A549 (cell line): ENCODE measurements at regions not wholly inside any gene's neighbourhood (a gene's known extent, or its start where the extent isn't known, plus 50 kb on each side); places are given as distances from the start of the nearest gene placed in this dataset.
A peak's percentile ranks its signal among the peaks of the same experiment; 100 is the strongest.

Source experiments
- ATAC-seq, 2 experiments: fragments of 200-7000 bp in 1 of 2; fragments of >200 bp in 1 of 2; cut with Nextera tagmentation in 1 of 2; cut with Tn5 transposase in 1 of 2; 3 replicates each; pipeline versions ENCODE4 v1.8.0 to v1.9.1; 2018 to 2020; ENCODE audit warnings: mild to moderate bottlenecking in 1 of 2, moderate library complexity in 1 of 2
- CTCF ChIA-PET: fragments of 300-600 bp; sonication (Branson Sonifier 250); formaldehyde crosslinking; extraction: SDS; loops from one replicate; lab custom pipeline; 2021; ENCODE audit warnings: antibody characterized with exemption, inconsistent platforms; lab: Yijun Ruan, JAX
- POLR2A ChIA-PET: fragments of 350-600 bp; formaldehyde crosslinking; extraction: SDS; loops from one replicate; lab custom pipeline; 2021; ENCODE audit warnings: antibody characterized with exemption, inconsistent platforms; lab: Yijun Ruan, JAX
- DNase-seq, 2 experiments: peaks; one replicate each; pipeline versions ENCODE4 v3.0.0 to v3.0.0-alpha.2; 2011 to 2016; ENCODE audit warnings: low read depth in 1 of 2, low spot score in 1 of 2
- FAIRE-seq: peaks from 2 replicates; lab custom pipeline; 2011; peaks lifted over from hg19 to GRCh38; lab: Jason Lieb, UNC
- H3K27ac ChIP-seq, 2 experiments: fragments of >200 bp; sonication (Bioruptor Twin); formaldehyde crosslinking; 3 replicates each; pipeline ENCODE4 v1.5.1; 2016 to 2017
- H3K4me1 ChIP-seq: fragments of >200 bp; sonication (Bioruptor Twin); formaldehyde crosslinking; 3 replicates; pipeline ENCODE4 v1.6.1; 2016
- H3K4me2 ChIP-seq: fragments of >200 bp; sonication (Bioruptor Twin); formaldehyde crosslinking; 3 replicates; pipeline ENCODE4 v1.6.1; 2016
- H3K4me3 ChIP-seq: fragments of >200 bp; sonication (Bioruptor Twin); formaldehyde crosslinking; 3 replicates; pipeline ENCODE4 v1.5.1; 2016
- H3K9me3 ChIP-seq: fragments of >200 bp; sonication (Bioruptor Twin); formaldehyde crosslinking; 3 replicates; pipeline ENCODE4 v1.6.1; 2016
- BHLHE40 ChIP-seq: IDR thresholded peaks from 2 replicates; pipeline ENCODE4 v1.6.1; 2012; ENCODE audit warnings: low read depth, low read length, inconsistent platforms
- CHD2 ChIP-seq: fragments of 150-350 bp; IDR thresholded peaks from 2 replicates; pipeline ENCODE4 v1.6.1; 2014; ENCODE audit warnings: low read length; ENCODE audit not compliant: partially characterized antibody
- EHF ChIP-seq: fragments of 250-450 bp; sonication (Bioruptor Pico); IDR thresholded peaks from 2 replicates; pipeline ENCODE4 v1.5.0; 2020; ENCODE audit warnings: mild to moderate bottlenecking
- EHMT2 ChIP-seq: fragments of 200-600 bp; sonication (generic); IDR thresholded peaks from 2 replicates; pipeline ENCODE4 v1.6.1; 2016; ENCODE audit warnings: antibody characterized with exemption, low read depth, mild to moderate bottlenecking, moderate library complexity
- FOSB ChIP-seq: fragments of 250-450 bp; sonication (Bioruptor Pico); IDR thresholded peaks from 2 replicates; pipeline ENCODE4 v1.5.0; 2020; ENCODE audit warnings: mild to moderate bottlenecking, moderate library complexity
- FOSL2 ChIP-seq, 2 experiments: fragments of 450-650 bp in 1 of 2; fragments of >200 bp in 1 of 2; sonication (Bioruptor Twin) in 1 of 2; formaldehyde crosslinking; IDR thresholded peaks; 2 replicates each; pipeline versions ENCODE4 v1.5.0 to v1.6.1; 2016 to 2020; ENCODE audit warnings: mild to moderate bottlenecking in 1 of 2, moderate library complexity in 1 of 2
- GATA3 ChIP-seq: IDR thresholded peaks from 2 replicates; pipeline ENCODE4 v1.6.1; 2012; ENCODE audit warnings: borderline replicate concordance
- HEYL ChIP-seq: fragments of 250-450 bp; sonication (Bioruptor Pico); IDR thresholded peaks from 2 replicates; pipeline ENCODE4 v1.8.0; 2021; ENCODE audit warnings: mild to moderate bottlenecking, moderate library complexity
- HOXA7 ChIP-seq: fragments of 250-450 bp; sonication (Bioruptor Pico); IDR thresholded peaks from 2 replicates; pipeline ENCODE4 v1.5.0; 2020; ENCODE audit warnings: mild to moderate bottlenecking, moderate library complexity
- KDM1A ChIP-seq: fragments of 200-600 bp; sonication (generic); IDR thresholded peaks from 2 replicates; pipeline ENCODE4 v1.6.1; 2016; ENCODE audit warnings: low read depth, mild to moderate bottlenecking
- KDM5A ChIP-seq: fragments of 200-600 bp; sonication (generic); IDR thresholded peaks from 2 replicates; pipeline ENCODE4 v1.6.1; 2016; ENCODE audit warnings: antibody characterized with exemption, mild to moderate bottlenecking
- MYC ChIP-seq: IDR thresholded peaks from 2 replicates; pipeline ENCODE4 v1.6.1; 2012; ENCODE audit warnings: mild to moderate bottlenecking, inconsistent platforms, low read length, improper control_type of control experiment, borderline replicate concordance
- PHF8 ChIP-seq: fragments of 200-600 bp; sonication (generic); IDR thresholded peaks from 2 replicates; pipeline ENCODE4 v1.6.1; 2016; ENCODE audit warnings: low read depth, mild to moderate bottlenecking, antibody characterized with exemption, moderate library complexity, borderline replicate concordance
- POLR2A ChIP-seq: IDR thresholded peaks from 2 replicates; pipeline ENCODE4 v1.6.1; 2012; ENCODE audit warnings: mild to moderate bottlenecking, low read length
- RCOR1 ChIP-seq: fragments of 150-350 bp; IDR thresholded peaks from 2 replicates; pipeline ENCODE4 v1.6.1; 2014; ENCODE audit warnings: antibody characterized with exemption, low read length, low read depth
- SMC3 ChIP-seq: fragments of >200 bp; sonication (Bioruptor Twin); formaldehyde crosslinking; IDR thresholded peaks from 3 replicates; pipeline ENCODE4 v1.6.1; 2018; ENCODE audit warnings: inconsistent platforms
- ZFP36 ChIP-seq: fragments of 450-650 bp; IDR thresholded peaks from 2 replicates; pipeline ENCODE4 v1.6.1; 2014; ENCODE audit warnings: borderline replicate concordance; ENCODE audit not compliant: partially characterized antibody
- WGBS: methylation state at CpG from one replicate; pipeline ENCODE4 v1.1.6; 2017; ENCODE audit errors: missing lambda C conversion rate; 5-methylcytosine and 5-hydroxymethylcytosine counted together
- TF ChIP-seq, protein P1 (sequence below): fragments of >200 bp; sonication (Bioruptor Twin); formaldehyde crosslinking; IDR thresholded peaks from 3 replicates; pipeline ENCODE4 v1.5.1; 2016
- TF ChIP-seq, protein P2 (sequence below): IDR thresholded peaks from 2 replicates; pipeline ENCODE4 v1.6.1; 2012; ENCODE audit warnings: low read depth, borderline replicate concordance
- TF ChIP-seq, protein P3 (sequence below): fragments of 250-450 bp; sonication (Bioruptor Pico); IDR thresholded peaks from 2 replicates; pipeline ENCODE4 v1.5.0; 2021; ENCODE audit warnings: mild to moderate bottlenecking, moderate library complexity, borderline replicate concordance

DNA sequence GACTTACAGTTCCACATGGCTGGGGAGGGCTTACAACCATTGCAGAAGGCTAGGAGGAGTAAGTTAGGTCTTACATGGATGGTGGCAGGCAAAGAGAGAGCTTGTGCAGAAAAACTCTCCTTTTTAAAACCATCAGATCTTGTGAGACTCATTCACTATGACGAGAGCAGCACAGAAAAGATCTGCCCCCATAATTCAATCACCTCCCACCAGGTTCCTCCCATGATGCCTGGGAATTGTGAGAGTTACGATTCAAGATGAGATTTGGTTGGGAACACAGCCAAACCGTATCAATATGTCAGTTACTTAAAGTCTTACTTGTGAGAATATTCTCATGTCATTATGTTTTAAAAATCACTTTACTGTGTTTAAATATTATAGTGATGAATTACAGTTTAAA is 481.9 kb downstream of the ARL4A start:
- no peak for TF ChIP-seq KDM5A
- TF ChIP-seq, protein P1, sequence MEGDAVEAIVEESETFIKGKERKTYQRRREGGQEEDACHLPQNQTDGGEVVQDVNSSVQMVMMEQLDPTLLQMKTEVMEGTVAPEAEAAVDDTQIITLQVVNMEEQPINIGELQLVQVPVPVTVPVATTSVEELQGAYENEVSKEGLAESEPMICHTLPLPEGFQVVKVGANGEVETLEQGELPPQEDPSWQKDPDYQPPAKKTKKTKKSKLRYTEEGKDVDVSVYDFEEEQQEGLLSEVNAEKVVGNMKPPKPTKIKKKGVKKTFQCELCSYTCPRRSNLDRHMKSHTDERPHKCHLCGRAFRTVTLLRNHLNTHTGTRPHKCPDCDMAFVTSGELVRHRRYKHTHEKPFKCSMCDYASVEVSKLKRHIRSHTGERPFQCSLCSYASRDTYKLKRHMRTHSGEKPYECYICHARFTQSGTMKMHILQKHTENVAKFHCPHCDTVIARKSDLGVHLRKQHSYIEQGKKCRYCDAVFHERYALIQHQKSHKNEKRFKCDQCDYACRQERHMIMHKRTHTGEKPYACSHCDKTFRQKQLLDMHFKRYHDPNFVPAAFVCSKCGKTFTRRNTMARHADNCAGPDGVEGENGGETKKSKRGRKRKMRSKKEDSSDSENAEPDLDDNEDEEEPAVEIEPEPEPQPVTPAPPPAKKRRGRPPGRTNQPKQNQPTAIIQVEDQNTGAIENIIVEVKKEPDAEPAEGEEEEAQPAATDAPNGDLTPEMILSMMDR = no peak
- no peak for TF ChIP-seq EHF (CRISPR knock-in tag)
- TF ChIP-seq, protein P2, sequence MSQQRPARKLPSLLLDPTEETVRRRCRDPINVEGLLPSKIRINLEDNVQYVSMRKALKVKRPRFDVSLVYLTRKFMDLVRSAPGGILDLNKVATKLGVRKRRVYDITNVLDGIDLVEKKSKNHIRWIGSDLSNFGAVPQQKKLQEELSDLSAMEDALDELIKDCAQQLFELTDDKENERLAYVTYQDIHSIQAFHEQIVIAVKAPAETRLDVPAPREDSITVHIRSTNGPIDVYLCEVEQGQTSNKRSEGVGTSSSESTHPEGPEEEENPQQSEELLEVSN = no peak
- TF ChIP-seq MYC = no peak
- TF ChIP-seq ZFP36 = no peak
- no peak for TF ChIP-seq KDM1A
- no peak for TF ChIP-seq RCOR1
- no peak for TF ChIP-seq FOSL2 (IDR thresholded peaks at IDR 0.05)
- no peak for TF ChIP-seq FOSL2 (CRISPR knock-in tag; IDR thresholded peaks at IDR 0.05)
- TF ChIP-seq CHD2 = no peak
- TF ChIP-seq FOSB (CRISPR knock-in tag) = no peak
- TF ChIP-seq GATA3 = no peak
- FAIRE-seq = no peak

DNA sequence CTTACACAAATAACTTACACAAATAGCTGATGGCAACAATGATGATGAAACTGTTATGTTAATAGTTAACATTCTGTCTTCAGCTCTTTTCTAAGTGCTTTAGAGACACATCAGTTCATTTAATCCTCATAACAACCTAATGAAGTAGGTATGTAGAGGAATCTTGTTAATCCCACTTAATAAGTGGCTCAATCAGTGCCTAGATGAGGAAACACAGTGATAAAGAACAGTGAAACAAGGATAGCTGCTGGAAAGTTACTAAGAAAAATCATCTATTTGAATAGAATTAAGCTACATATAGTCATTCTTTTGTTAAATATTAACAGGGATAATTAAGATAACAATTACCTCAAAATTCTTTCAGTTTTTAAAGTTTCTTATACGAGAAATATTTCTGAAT is 487.6 kb downstream of the ARL4A start:
- ATAC-seq (no peak), FAIRE-seq (peak; percentile 92), DNase-seq (no peak)
- ChIA-PET CTCF (no interaction called here), POLR2A (interaction anchor here (0.6 kb wide), 1 partner anchor 40 kb away, joined by 3 read pairs; no protein-coding TSS in a partner anchor)
- Histone ChIP-seq H3K4me1 (0 out of 3 replicates have a peak, but pooled peaks cover 11% of the 10 kb centered on the region), H3K9me3 (no peaks in the 10 kb centered on the region), H3K27ac (no peak overlapping the region), H3K4me2 (peak overlapping the region; percentile 2; the same call in 1 of the 3 replicates), H3K4me3 (no peak overlapping the region)
- WGBS = 26% methylated on average over 1 of the region's 1 CpG
- TF ChIP-seq GATA3 (no peak), ZFP36 (no peak), EHMT2 (no peak), BHLHE40 (no peak), PHF8 (no peak), CHD2 (no peak), HEYL (no peak), MYC (no peak), HOXA7 (CRISPR knock-in tag) (no peak), POLR2A (no peak), SMC3 (no peak)
- TF ChIP-seq, protein P3, sequence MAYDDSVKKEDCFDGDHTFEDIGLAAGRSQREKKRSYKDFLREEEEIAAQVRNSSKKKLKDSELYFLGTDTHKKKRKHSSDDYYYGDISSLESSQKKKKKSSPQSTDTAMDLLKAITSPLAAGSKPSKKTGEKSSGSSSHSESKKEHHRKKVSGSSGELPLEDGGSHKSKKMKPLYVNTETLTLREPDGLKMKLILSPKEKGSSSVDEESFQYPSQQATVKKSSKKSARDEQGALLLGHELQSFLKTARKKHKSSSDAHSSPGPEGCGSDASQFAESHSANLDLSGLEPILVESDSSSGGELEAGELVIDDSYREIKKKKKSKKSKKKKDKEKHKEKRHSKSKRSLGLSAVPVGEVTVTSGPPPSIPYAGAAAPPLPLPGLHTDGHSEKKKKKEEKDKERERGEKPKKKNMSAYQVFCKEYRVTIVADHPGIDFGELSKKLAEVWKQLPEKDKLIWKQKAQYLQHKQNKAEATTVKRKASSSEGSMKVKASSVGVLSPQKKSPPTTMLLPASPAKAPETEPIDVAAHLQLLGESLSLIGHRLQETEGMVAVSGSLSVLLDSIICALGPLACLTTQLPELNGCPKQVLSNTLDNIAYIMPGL (CRISPR knock-in tag) = no peak
- TF ChIP-seq, protein P1 = no peak

More for the DNA sequence above, 481.9 kb downstream of the ARL4A start:
- no peaks in the 10 kb centered on the region for H3K4me1 ChIP-seq
- POLR2A ChIA-PET = no interaction called here
- H3K9me3 ChIP-seq = no peaks in the 10 kb centered on the region
- H3K4me2 ChIP-seq = no peak overlapping the region
- H3K27ac ChIP-seq = no peak overlapping the region
- 34% methylated on average over 3 of the region's 3 CpGs for WGBS
- no peak overlapping the region for H3K4me3 ChIP-seq
- no peak for ATAC-seq
- CTCF ChIA-PET = no interaction called here
- DNase-seq = no peak
